Uterus (tissue), 2 donors: ENCODE measurements at regions not wholly inside any gene's neighbourhood (a gene's known extent, or its start where the extent isn't known, plus 50 kb on each side); places are given as distances from the start of the nearest gene placed in this dataset.

Experiments used
- CTCF ChIP-seq, 4 experiments: fragments of 200-600 bp in 2 of 4; fragments of 450-650 bp in 2 of 4; sonication (generic) in 2 of 4; IDR thresholded peaks; one replicate each; pipeline ENCODE4 v1.5.1; 2016 to 2019; ENCODE audit warnings: antibody characterized with exemption in 4 of 4, mild to moderate bottlenecking in 2 of 4, moderate library complexity in 1 of 4
- POLR2A ChIP-seq, 2 donors: fragments of 450-650 bp; IDR thresholded peaks; one replicate each; pipeline ENCODE4 v1.6.1; 2016; ENCODE audit warnings: antibody characterized with exemption in 2 of 2, mild to moderate bottlenecking in 1 of 2, moderate library complexity in 1 of 2

- no peak for TF ChIP-seq CTCF (IDR thresholded peaks at IDR 0.05)
- no peak for TF ChIP-seq POLR2A (IDR thresholded peaks at IDR 0.05)
Measured at GRCh38 chr5:103827976-103828375, 265.4 kb upstream of the NUDT12 start.
